ENCODE measurements at regions not wholly inside any gene's neighbourhood (a gene's known extent, or its start where the extent isn't known, plus 50 kb on each side); places are given as distances from the start of the nearest gene placed in this dataset.

GRCh38 chrX:30153175-30153880, 62.0 kb upstream of the MAGEB2 start:
- no peak overlapping the region for H2BK5ac ChIP-seq (ENCODE audit: insufficient read length, low read length)
- no peak overlapping the region for H3K27ac ChIP-seq (ENCODE audit: insufficient read length, low read depth, low read length)
- no peaks in the 10 kb centered on the region for H4K20me1 ChIP-seq (ENCODE audit: control insufficient read depth, insufficient read depth, insufficient read length)
- no peak overlapping the region for H3K23ac ChIP-seq (ENCODE audit: insufficient read length, low read depth, low read length)
- no peak overlapping the region for H3T11ph ChIP-seq (ENCODE audit: low read length)
- no peaks in the 10 kb centered on the region for H3K23me2 ChIP-seq (ENCODE audit: insufficient read length, low read depth, low read length, poor library complexity, severe bottlenecking)
- no peaks in the 10 kb centered on the region for H3K79me2 ChIP-seq (ENCODE audit: insufficient read depth, low read length)
- H3K9me3 ChIP-seq (ENCODE audit: control insufficient read depth, low read depth, low read length), result no peaks in the 10 kb centered on the region
- no peak overlapping the region for H4K8ac ChIP-seq (replicated peaks; ENCODE audit: insufficient read length, low read depth, low read length)
- TF ChIP-seq CTCF (conservative IDR thresholded peaks at IDR 0.05), result no peak
- no peak overlapping the region for H2BK12ac ChIP-seq (ENCODE audit: insufficient read length, low read depth, low read length)
- H3K4ac ChIP-seq (ENCODE audit: low read depth, low read length), result no peak overlapping the region
- H3K4me2 ChIP-seq (ENCODE audit: insufficient read depth, insufficient read length, low read length), result no peak overlapping the region
- H3K27ac Mint-ChIP-seq, result peak overlapping the region in 2 of 3 experiments; percentile 32 to 81; a peak in 3 of 7 replicates
- H2AK5ac ChIP-seq (ENCODE audit: insufficient read length, low read length), result no peak overlapping the region
- no peak overlapping the region for H4K91ac ChIP-seq (ENCODE audit: insufficient read length, low read depth, low read length)
- H3K79me1 ChIP-seq (ENCODE audit: insufficient read depth, low read depth, low read length, poor library complexity, severe bottlenecking), result no peaks in the 10 kb centered on the region
- DNase-seq, result no peak
- peaks cover 11 to 50% of the 10 kb centered on the region in 2 experiments; a peak in 4 of 5 replicates for H3K9me3 Mint-ChIP-seq
- peaks cover 6% of the 10 kb centered on the region for H3K4me1 ChIP-seq (ENCODE audit: insufficient read depth, low read length)
- H2BK120ac ChIP-seq (ENCODE audit: low read depth, low read length, poor library complexity, severe bottlenecking), result no peak overlapping the region
- peaks cover 7 to 11% (median 7%) of the 10 kb centered on the region in 3 experiments; a peak in 6 of 7 replicates for H3K36me3 Mint-ChIP-seq (ENCODE audit: insufficient read depth in 1 of 3, low read depth in 3 of 3)
- H3K56ac ChIP-seq (ENCODE audit: insufficient read length, low read depth, low read length), result no peak overlapping the region
- no peaks in the 10 kb centered on the region; the same call in 1 of the 2 replicates for H3K27me3 Mint-ChIP-seq (ENCODE audit: low read depth)
- no peak overlapping the region for H2AFZ ChIP-seq (ENCODE audit: low read length)
- no peak overlapping the region for H3K4me3 Mint-ChIP-seq
- no peak overlapping the region for H3K9ac ChIP-seq (ENCODE audit: extremely low read depth, insufficient read length, low read length)
- no peak overlapping the region for H3K18ac ChIP-seq (ENCODE audit: insufficient read length, low read depth, low read length)
- no peak overlapping the region for H2BK15ac ChIP-seq (ENCODE audit: low read depth, low read length)
- no peak overlapping the region for H4K5ac ChIP-seq (ENCODE audit: insufficient read length, low read depth, low read length)
- peaks cover 25 to 30% of the 10 kb centered on the region in 2 experiments for H3K4me1 Mint-ChIP-seq
- H3K27me3 ChIP-seq (ENCODE audit: insufficient read depth, low read length), result no peaks in the 10 kb centered on the region
- no peak overlapping the region for H3K14ac ChIP-seq (ENCODE audit: insufficient read depth, low read length)
- no CpG with 5 or more reads among the region's 7 CpGs for WGBS (ENCODE audit: extremely low coverage, insufficient read length, low lambda C conversion rate)
- no peak overlapping the region for H2BK20ac ChIP-seq (ENCODE audit: low read depth, low read length, poor library complexity, severe bottlenecking)
